Prostate gland (tissue), 2 donors: ENCODE measurements at regions not wholly inside any gene's neighbourhood (a gene's known extent, or its start where the extent isn't known, plus 50 kb on each side); places are given as distances from the start of the nearest gene placed in this dataset.
"Not testable (repeated sequence)": the region's sequence is repeated elsewhere in the genome, so short reads cannot be mapped to it uniquely, and the experiment has no call there.

Source experiments
- DNase-seq: peaks from one replicate; pipeline ENCODE4 v3.0.0-alpha.2; 2019; ENCODE audit warnings: low spot score
- H3K27ac ChIP-seq, 2 donors: fragments of 200-600 bp; sonication (generic); 2 replicates each; pipeline ENCODE4 v1.5.1; 2017 to 2019
- H3K27me3 ChIP-seq: fragments of 200-600 bp; sonication (generic); replicated peaks from 2 replicates; pipeline ENCODE4 v1.5.1; 2019; ENCODE audit not compliant: insufficient read depth
- H3K36me3 ChIP-seq, 2 donors: fragments of 200-600 bp; sonication (generic); 1 replicate in 1 of 2; 2 replicates in 1 of 2; pipeline versions ENCODE4 v1.5.1 to v1.8.1; 2017 to 2019
- H3K4me1 ChIP-seq: fragments of 200-600 bp; sonication (generic); replicated peaks from 2 replicates; pipeline ENCODE4 v1.5.1; 2019
- H3K4me3 ChIP-seq, 2 donors: fragments of 200-600 bp; sonication (generic); 2 replicates each; pipeline ENCODE4 v1.5.1; 2017 to 2019
- H3K9me3 ChIP-seq: fragments of 200-600 bp; sonication (generic); 2 replicates; pipeline ENCODE4 v1.5.1; 2017
- POLR2A ChIP-seq: fragments of 450-650 bp; IDR thresholded peaks from one replicate; pipeline ENCODE4 v1.6.1; 2016; ENCODE audit warnings: antibody characterized with exemption, mild to moderate bottlenecking
- POLR2AphosphoS5 ChIP-seq: sonication (generic); formaldehyde crosslinking; IDR thresholded peaks from one replicate; pipeline ENCODE4 v1.6.1; 2017; ENCODE audit warnings: antibody characterized with exemption
- WGBS: methylation state at CpG from one replicate; pipeline ENCODE4 v1.1.5; 2018; 5-methylcytosine and 5-hydroxymethylcytosine counted together
- intact Hi-C: fragments of 100-400 bp; cut with DNase I; formaldehyde crosslinking; loops from one replicate; pipeline ENCODE4 v1.14.2; 2022
- TF ChIP-seq, protein P1 (sequence below), 4 experiments: fragments of 200-600 bp in 2 of 4; fragments of 450-650 bp in 2 of 4; sonication (generic) in 2 of 4; IDR thresholded peaks; 1 replicate in 3 of 4; 2 replicates in 1 of 4; pipeline ENCODE4 v1.5.1; 2016 to 2019; ENCODE audit warnings: antibody characterized with exemption in 4 of 4, mild to moderate bottlenecking in 2 of 4, moderate library complexity in 2 of 4

DNA sequence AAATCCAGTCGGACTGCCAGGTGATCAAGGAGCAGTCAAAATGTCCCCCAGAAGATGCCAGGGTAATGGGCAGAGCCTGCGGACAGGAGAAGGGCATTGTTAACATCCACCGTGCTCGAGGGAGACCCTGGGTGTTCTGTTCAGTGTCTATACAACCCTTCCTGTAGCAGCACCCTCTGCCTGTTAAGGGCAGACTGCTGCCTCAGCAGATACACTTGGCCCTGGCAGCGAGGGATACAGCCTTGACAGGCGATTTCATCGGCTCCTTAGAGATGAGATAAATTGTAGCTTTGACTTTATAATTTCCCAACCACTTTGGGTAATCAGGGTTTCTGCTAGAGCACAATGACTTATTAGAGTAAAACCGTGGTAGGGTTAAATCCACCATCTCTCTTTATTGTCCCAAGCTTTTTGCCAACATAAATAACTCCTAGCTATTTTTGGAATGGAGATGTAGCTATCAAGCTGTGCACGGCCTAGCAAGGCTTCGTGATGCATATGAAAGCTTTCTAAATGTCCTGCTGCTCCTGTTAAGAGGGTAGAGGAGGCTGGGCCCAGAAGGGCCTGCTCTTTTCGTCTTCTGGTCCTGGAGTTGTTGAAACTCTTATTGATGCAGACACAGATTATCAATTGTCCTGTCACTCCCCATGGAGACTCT is 195.9 kb downstream of the CPEB2 start:
- WGBS = 34% methylated on average over 11 of the region's 11 CpGs
- no peaks in the 10 kb centered on the region for H3K36me3 ChIP-seq
- intact Hi-C loops = no loop called here
- no peaks in the 10 kb centered on the region for H3K9me3 ChIP-seq
- H3K4me3 ChIP-seq = no peak overlapping the region
- peak; percentile 40 for TF ChIP-seq POLR2AphosphoS5
- TF ChIP-seq, protein P1, sequence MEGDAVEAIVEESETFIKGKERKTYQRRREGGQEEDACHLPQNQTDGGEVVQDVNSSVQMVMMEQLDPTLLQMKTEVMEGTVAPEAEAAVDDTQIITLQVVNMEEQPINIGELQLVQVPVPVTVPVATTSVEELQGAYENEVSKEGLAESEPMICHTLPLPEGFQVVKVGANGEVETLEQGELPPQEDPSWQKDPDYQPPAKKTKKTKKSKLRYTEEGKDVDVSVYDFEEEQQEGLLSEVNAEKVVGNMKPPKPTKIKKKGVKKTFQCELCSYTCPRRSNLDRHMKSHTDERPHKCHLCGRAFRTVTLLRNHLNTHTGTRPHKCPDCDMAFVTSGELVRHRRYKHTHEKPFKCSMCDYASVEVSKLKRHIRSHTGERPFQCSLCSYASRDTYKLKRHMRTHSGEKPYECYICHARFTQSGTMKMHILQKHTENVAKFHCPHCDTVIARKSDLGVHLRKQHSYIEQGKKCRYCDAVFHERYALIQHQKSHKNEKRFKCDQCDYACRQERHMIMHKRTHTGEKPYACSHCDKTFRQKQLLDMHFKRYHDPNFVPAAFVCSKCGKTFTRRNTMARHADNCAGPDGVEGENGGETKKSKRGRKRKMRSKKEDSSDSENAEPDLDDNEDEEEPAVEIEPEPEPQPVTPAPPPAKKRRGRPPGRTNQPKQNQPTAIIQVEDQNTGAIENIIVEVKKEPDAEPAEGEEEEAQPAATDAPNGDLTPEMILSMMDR (IDR thresholded peaks at IDR 0.05) = no peak
- peaks cover 4% of the 10 kb centered on the region for H3K4me1 ChIP-seq
- no peak for DNase-seq
- no peaks in the 10 kb centered on the region for H3K27me3 ChIP-seq
- H3K27ac ChIP-seq = no peak overlapping the region

DNA sequence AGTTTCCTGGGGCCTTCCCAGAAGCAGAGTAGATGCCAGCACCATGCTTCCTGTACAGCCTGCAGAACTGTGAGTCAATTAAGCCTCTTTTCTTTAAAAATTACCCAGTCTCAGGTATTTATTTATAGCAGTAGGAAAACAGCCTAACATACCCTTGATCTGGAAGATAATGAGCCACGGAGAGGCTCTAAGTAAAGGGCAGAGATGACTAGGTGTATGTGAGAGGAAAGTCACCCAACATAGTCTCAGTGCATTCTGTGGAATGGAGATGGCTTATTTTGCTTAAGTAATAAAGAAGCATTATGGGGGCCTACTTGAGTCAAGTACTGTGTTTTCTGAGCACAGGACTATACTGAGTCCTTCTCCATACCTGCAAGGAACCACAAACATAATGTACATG is 199.5 kb downstream of the CPEB2 start:
- peaks cover 4% of the 10 kb centered on the region for H3K4me1 ChIP-seq
- H3K36me3 ChIP-seq = no peaks in the 10 kb centered on the region
- H3K27ac ChIP-seq = no peak overlapping the region
- TF ChIP-seq POLR2A = no peak
- no peaks in the 10 kb centered on the region for H3K27me3 ChIP-seq
- intact Hi-C loops = no loop called here
- WGBS = 52% methylated on average over 1 of the region's 1 CpG
- H3K4me3 ChIP-seq = no peak overlapping the region
- no peaks in the 10 kb centered on the region for H3K9me3 ChIP-seq
- no peak for DNase-seq

DNA sequence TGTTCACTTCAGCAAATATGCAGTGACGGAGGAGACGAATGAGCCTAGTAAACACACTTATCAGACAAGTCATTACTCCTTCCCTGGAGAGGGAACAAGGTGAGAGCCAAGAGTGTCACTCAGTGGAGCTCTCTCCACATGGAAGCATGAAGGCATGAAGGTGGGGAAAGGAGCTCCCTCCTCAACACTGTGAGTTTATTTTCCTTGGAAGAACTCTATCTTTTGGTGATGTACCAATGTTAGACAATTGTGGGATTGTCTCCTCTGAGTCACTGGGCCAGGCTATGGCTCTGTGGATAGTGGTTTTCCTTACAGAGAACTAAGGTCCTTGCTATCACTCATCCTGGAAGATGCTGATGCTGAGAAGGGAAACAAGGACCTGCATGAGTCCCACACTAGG is 200.2 kb downstream of the CPEB2 start:
- no peak overlapping the region for H3K4me3 ChIP-seq
- intact Hi-C loops = no loop called here
- no peaks in the 10 kb centered on the region for H3K27me3 ChIP-seq
- TF ChIP-seq POLR2A (no peak), POLR2AphosphoS5 (no peak)
- TF ChIP-seq, protein P1 (IDR thresholded peaks at IDR 0.05) = no peak
- DNase-seq = no peak
- H3K27ac ChIP-seq = no peak overlapping the region
- H3K9me3 ChIP-seq = no peaks in the 10 kb centered on the region
- H3K4me1 ChIP-seq = peaks cover 4% of the 10 kb centered on the region
- H3K36me3 ChIP-seq = no peaks in the 10 kb centered on the region
- 31% methylated on average over 2 of the region's 2 CpGs for WGBS

DNA sequence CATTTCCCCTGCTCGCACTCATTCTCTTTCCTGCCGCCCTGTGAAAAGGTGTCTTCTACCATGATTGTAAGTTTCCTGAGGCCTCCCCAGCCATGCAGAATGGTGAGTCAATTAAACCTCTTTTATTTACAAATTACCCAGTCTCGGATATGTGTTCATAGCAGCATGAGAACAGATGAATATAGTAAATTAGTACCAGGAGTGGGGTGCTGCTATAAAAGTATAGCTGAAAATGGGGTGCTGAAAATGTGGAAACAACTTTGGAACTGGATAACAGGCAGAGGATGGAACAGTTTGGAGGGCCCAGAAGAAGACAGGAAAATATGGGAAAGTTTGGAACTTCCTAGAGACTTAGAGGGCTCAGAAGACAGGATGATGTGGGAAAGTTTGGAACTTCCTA is 204.2 kb downstream of the CPEB2 start:
- H3K4me3 ChIP-seq, H3K4me1 ChIP-seq, H3K36me3 ChIP-seq, DNase-seq, H3K27ac ChIP-seq, intact Hi-C loops, H3K9me3 ChIP-seq, H3K27me3 ChIP-seq: not testable (repeated sequence)
- WGBS = 92% methylated on average over 3 of the region's 3 CpGs

DNA sequence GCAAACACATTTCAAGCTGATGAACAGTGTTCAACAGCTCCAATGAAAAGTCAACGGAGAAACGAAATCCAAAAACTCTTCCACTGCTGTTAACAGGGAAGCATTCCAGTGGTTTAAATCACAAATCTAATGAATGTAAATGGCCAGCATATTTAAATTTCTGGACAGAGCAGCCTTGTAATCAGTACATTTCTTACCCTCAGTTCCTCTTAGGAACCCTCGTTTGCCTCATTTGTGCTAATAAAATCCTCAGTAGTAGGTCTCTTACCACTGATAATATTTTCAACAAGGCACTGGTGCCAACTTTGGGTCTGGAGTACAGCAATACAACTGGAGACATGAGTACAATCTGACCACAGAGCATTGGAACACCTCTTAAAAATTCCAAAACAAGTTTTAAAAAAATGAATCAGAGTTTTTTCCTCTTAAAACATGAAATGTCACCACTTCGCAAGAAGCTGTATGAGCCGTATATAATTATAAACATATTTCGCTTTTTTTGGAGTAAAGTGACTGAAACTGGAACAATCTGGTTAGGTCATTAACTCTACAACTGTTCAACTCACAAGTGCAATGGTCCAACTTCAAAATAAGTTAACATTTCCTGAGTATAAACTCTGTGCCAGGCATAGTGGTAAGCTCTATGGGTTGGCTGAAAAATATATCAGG is 211.2 kb downstream of the CPEB2 start:
- Histone ChIP-seq H3K4me1 (no peaks in the 10 kb centered on the region), H3K9me3 (no peaks in the 10 kb centered on the region), H3K27ac (no peak overlapping the region), H3K4me3 (no peak overlapping the region), H3K27me3 (no peaks in the 10 kb centered on the region), H3K36me3 (no peaks in the 10 kb centered on the region)
- intact Hi-C loops = no loop called here
- no peak for DNase-seq
- WGBS = 74% methylated on average over 6 of the region's 6 CpGs
- TF ChIP-seq POLR2A (no peak), POLR2AphosphoS5 (no peak)
- TF ChIP-seq, protein P1 (IDR thresholded peaks at IDR 0.05) = no peak

DNA sequence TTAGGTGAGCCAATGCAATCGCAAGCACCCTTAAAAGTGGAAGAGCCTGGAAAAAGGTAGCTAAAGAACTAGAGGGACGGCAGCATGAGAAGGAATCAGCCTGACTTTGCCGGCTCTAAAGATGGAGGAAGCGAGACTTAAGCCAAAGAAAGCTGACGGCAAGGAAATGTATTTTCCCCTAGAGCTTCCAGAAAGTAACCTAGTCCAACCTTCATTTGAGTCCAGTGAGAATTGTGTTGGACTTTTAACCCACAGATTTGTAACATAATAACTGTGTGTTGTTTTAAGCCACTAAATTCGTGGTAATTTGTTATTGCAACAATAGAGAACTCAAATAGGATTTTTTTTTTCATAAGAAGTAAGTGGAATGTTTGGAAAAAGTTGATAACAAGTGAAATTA is 212.7 kb upstream of the C1QTNF7 start:
- 85% methylated on average over 6 of the region's 6 CpGs for WGBS

More for the DNA sequence above, 212.7 kb upstream of the C1QTNF7 start:
- no peaks in the 10 kb centered on the region for H3K9me3 ChIP-seq
- H3K4me3 ChIP-seq = no peak overlapping the region
- TF ChIP-seq POLR2A (no peak), POLR2AphosphoS5 (no peak)
- TF ChIP-seq, protein P1 (IDR thresholded peaks at IDR 0.05) = no peak
- no peak overlapping the region for H3K27ac ChIP-seq
- no peak for DNase-seq
- intact Hi-C loops = no loop called here
- no peaks in the 10 kb centered on the region for H3K36me3 ChIP-seq
- no peaks in the 10 kb centered on the region for H3K27me3 ChIP-seq
- H3K4me1 ChIP-seq = no peaks in the 10 kb centered on the region
